ENCODE measurements at regions not wholly inside any gene's neighbourhood (a gene's known extent, or its start where the extent isn't known, plus 50 kb on each side); places are given as distances from the start of the nearest gene placed in this dataset.

DNA sequence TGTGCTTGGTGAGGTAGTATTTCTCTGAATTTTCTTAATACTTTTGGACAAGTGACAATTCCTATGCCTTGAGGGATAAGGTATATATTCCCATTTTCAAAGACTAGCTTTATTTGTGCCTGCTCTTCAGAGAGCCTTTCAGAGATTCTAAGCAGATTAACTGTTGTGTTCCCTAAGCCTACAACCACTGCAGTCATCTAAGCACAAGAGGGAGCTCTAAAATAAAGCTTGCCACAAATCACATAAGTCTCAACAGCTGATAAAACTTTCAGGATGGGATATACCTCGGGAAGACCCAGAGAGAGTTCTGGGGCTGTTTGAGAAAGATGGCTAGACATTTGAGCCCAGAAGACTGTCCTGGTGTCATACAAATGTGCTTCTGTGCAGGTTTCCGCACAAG lies 157.3 kb downstream of the CYLC2 start:
- Mint-ChIP-seq H3K9me3 (peaks cover 0 to 22% (median 3%) of the 10 kb centered on the region in 7 donors), H3K36me3 (no peaks in the 10 kb centered on the region)

DNA sequence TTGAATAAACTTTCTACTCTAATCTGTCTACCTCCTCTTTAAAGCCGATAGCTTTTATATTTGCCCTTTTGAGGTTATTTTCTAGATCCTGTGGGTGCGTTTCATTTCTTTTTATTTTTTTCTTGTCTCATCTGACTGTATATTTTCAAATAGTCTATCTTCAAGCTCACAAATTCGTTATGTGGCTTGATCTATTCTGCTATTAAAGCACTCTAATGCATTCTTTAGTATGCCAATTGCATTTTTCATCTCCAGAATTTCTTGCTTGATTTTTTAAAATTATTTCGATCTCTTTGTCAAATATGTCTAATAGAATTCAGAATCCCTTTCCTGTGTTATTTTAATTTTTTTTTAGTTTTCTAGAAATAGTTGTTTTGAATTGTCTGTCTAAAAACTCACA lies 172.4 kb downstream of the CYLC2 start:
- no peak for TF ChIP-seq CTCF (IDR thresholded peaks at IDR 0.05)
- WGBS (ENCODE audit: insufficient coverage): no CpG with 5 or more reads among the region's 4 CpGs
- no peak overlapping the region for H3K27ac ChIP-seq (ENCODE audit: low read depth in 1 of 2, low read length in 2 of 2)
- no peaks in the 10 kb centered on the region for H3K4me1 ChIP-seq (ENCODE audit: control insufficient read depth in 1 of 2, insufficient read depth in 2 of 2, low read length in 2 of 2)
- H3K9me3 ChIP-seq (replicated peaks in 1 of 2; ENCODE audit: control insufficient read depth in 1 of 2, insufficient read depth in 1 of 2, low read length in 2 of 2): peaks cover 15 to 25% of the 10 kb centered on the region in 2 donors
- H3K27ac Mint-ChIP-seq: no peak overlapping the region
- H3K4me3 ChIP-seq (replicated peaks in 1 of 3; ENCODE audit: low read depth in 2 of 3, low read length in 3 of 3): no peak overlapping the region
- H3K36me3 ChIP-seq (replicated peaks in 1 of 2; ENCODE audit: control insufficient read depth in 1 of 2, insufficient read depth in 2 of 2, low read length in 2 of 2): no peaks in the 10 kb centered on the region
- peaks cover 0 to 9% (median 4%) of the 10 kb centered on the region in 7 donors for H3K9me3 Mint-ChIP-seq
- no peak overlapping the region for H3K4me3 Mint-ChIP-seq
- H3K4me2 ChIP-seq (replicated peaks; ENCODE audit: extremely low read depth, low read length, poor library complexity, severe bottlenecking): no peak overlapping the region
- intact Hi-C loops (cut with micrococcal nuclease): no loop called here
- H3K4me1 Mint-ChIP-seq: no peaks in the 10 kb centered on the region
- DNase-seq: no peak
- no peaks in the 10 kb centered on the region for H3K27me3 ChIP-seq (ENCODE audit: control insufficient read depth in 2 of 2, insufficient read depth in 2 of 2, low read length in 2 of 2)
- H3K79me2 ChIP-seq (ENCODE audit: insufficient read depth, low read length): no peaks in the 10 kb centered on the region
- H3K9ac ChIP-seq (ENCODE audit: insufficient read depth, low read length, poor library complexity, severe bottlenecking): no peak overlapping the region
- no peak overlapping the region for H2AFZ ChIP-seq (ENCODE audit: insufficient read depth, low read depth, low read length, poor library complexity, severe bottlenecking)
- H3K27me3 Mint-ChIP-seq (ENCODE audit: low read depth in 3 of 3): no peaks in the 10 kb centered on the region
- no peaks in the 10 kb centered on the region for H3K36me3 Mint-ChIP-seq
- no peaks in the 10 kb centered on the region for H4K20me1 ChIP-seq (ENCODE audit: insufficient read depth, low read length)

More for the DNA sequence above, 157.3 kb downstream of the CYLC2 start:
- H3K27ac ChIP-seq (ENCODE audit: low read depth in 1 of 2, low read length in 2 of 2): no peak overlapping the region
- no peak overlapping the region for H3K9ac ChIP-seq (ENCODE audit: insufficient read depth, low read length, poor library complexity, severe bottlenecking)
- no peak overlapping the region for H3K4me3 ChIP-seq (replicated peaks in 1 of 3; ENCODE audit: low read depth in 2 of 3, low read length in 3 of 3)
- H3K79me2 ChIP-seq (ENCODE audit: insufficient read depth, low read length): no peaks in the 10 kb centered on the region
- Mint-ChIP-seq H3K4me3 (no peak overlapping the region), H3K4me1 (no peaks in the 10 kb centered on the region), H3K27ac (no peak overlapping the region), H3K27me3 (ENCODE audit: low read depth in 3 of 3) (no peaks in the 10 kb centered on the region)
- H3K4me2 ChIP-seq (replicated peaks; ENCODE audit: extremely low read depth, low read length, poor library complexity, severe bottlenecking): no peak overlapping the region
- DNase-seq: no peak
- intact Hi-C loops (cut with micrococcal nuclease): no loop called here
- no peak for TF ChIP-seq CTCF (IDR thresholded peaks at IDR 0.05)
- no peaks in the 10 kb centered on the region for H3K36me3 ChIP-seq (replicated peaks in 1 of 2; ENCODE audit: control insufficient read depth in 1 of 2, insufficient read depth in 2 of 2, low read length in 2 of 2)
- no CpG with 5 or more reads among the region's 2 CpGs for WGBS (ENCODE audit: insufficient coverage)
- peaks cover 13 to 23% of the 10 kb centered on the region in 2 donors for H3K9me3 ChIP-seq (replicated peaks in 1 of 2; ENCODE audit: control insufficient read depth in 1 of 2, insufficient read depth in 1 of 2, low read length in 2 of 2)
- H4K20me1 ChIP-seq (ENCODE audit: insufficient read depth, low read length): no peaks in the 10 kb centered on the region
- H3K4me1 ChIP-seq (ENCODE audit: control insufficient read depth in 1 of 2, insufficient read depth in 2 of 2, low read length in 2 of 2): no peaks in the 10 kb centered on the region
- H3K27me3 ChIP-seq (ENCODE audit: control insufficient read depth in 2 of 2, insufficient read depth in 2 of 2, low read length in 2 of 2): no peaks in the 10 kb centered on the region
- H2AFZ ChIP-seq (ENCODE audit: insufficient read depth, low read depth, low read length, poor library complexity, severe bottlenecking): no peak overlapping the region
